ENCODE measurements at regions not wholly inside any gene's neighbourhood (a gene's known extent, or its start where the extent isn't known, plus 50 kb on each side); places are given as distances from the start of the nearest gene placed in this dataset.

- intact Hi-C loops (cut with micrococcal nuclease): no loop called here
These were observed 994.7 kb upstream of the MIR17HG start for GRCh38 chr13:90352763-90353162.

GRCh38 chr13:90355162-90355751 lies 992.2 kb upstream of the MIR17HG start:
- intact Hi-C loops (cut with micrococcal nuclease): no loop called here

- intact Hi-C loops (cut with micrococcal nuclease): no loop called here
These were observed 986.7 kb upstream of the MIR17HG start for GRCh38 chr13:90360785-90361184.

GRCh38 chr13:90362707-90363106 lies 984.8 kb upstream of the MIR17HG start:
- intact Hi-C loops (cut with micrococcal nuclease): no loop called here

GRCh38 chr13:90365130-90365529 lies 982.4 kb upstream of the MIR17HG start:
- intact Hi-C loops (cut with micrococcal nuclease): no loop called here

GRCh38 chr13:90374168-90374567 lies 973.3 kb upstream of the MIR17HG start:
- intact Hi-C loops (cut with micrococcal nuclease): no loop called here

GRCh38 chr13:90375851-90376250 lies 971.6 kb upstream of the MIR17HG start:
- intact Hi-C loops (cut with micrococcal nuclease): no loop called here

GRCh38 chr13:90382425-90382824 lies 965.1 kb upstream of the MIR17HG start:
- intact Hi-C loops (cut with micrococcal nuclease): no loop called here

- intact Hi-C loops (cut with micrococcal nuclease): no loop called here
These were observed 961.6 kb upstream of the MIR17HG start for GRCh38 chr13:90385781-90386489.

- intact Hi-C loops (cut with micrococcal nuclease): no loop called here
These were observed 958.5 kb upstream of the MIR17HG start for GRCh38 chr13:90388887-90389452.

- intact Hi-C loops (cut with micrococcal nuclease): no loop called here
These were observed 958.0 kb upstream of the MIR17HG start for GRCh38 chr13:90389537-90389936.

GRCh38 chr13:90393408-90393807 lies 954.1 kb upstream of the MIR17HG start:
- intact Hi-C loops (cut with micrococcal nuclease): no loop called here

- intact Hi-C loops (cut with micrococcal nuclease): no loop called here
These were observed 952.1 kb upstream of the MIR17HG start for GRCh38 chr13:90395348-90395747.

GRCh38 chr13:90395846-90396245 lies 951.6 kb upstream of the MIR17HG start:
- intact Hi-C loops (cut with micrococcal nuclease): no loop called here

GRCh38 chr13:90396266-90396665 lies 951.2 kb upstream of the MIR17HG start:
- intact Hi-C loops (cut with micrococcal nuclease): no loop called here

- intact Hi-C loops (cut with micrococcal nuclease): no loop called here
These were observed 950.0 kb upstream of the MIR17HG start for GRCh38 chr13:90397503-90397902.

- intact Hi-C loops (cut with micrococcal nuclease): no loop called here
These were observed 947.1 kb upstream of the MIR17HG start for GRCh38 chr13:90400372-90400771.

GRCh38 chr13:90401150-90401549 lies 946.3 kb upstream of the MIR17HG start:
- intact Hi-C loops (cut with micrococcal nuclease): no loop called here

GRCh38 chr13:90402102-90402501 lies 945.4 kb upstream of the MIR17HG start:
- intact Hi-C loops (cut with micrococcal nuclease): no loop called here

- intact Hi-C loops (cut with micrococcal nuclease): no loop called here
These were observed 944.9 kb upstream of the MIR17HG start for GRCh38 chr13:90402613-90403012.

GRCh38 chr13:90403330-90404082 lies 944.0 kb upstream of the MIR17HG start:
- intact Hi-C loops (cut with micrococcal nuclease): no loop called here

GRCh38 chr13:90405301-90405700 lies 942.2 kb upstream of the MIR17HG start:
- intact Hi-C loops (cut with micrococcal nuclease): no loop called here
